Endothelial cell (in vitro differentiated cells): ENCODE measurements at regions not wholly inside any gene's neighbourhood (a gene's known extent, or its start where the extent isn't known, plus 50 kb on each side); places are given as distances from the start of the nearest gene placed in this dataset.

Experiments
- DNase-seq: peaks from one replicate; pipeline ENCODE4 v3.0.0; 2021; ENCODE audit warnings: low spot score
- H3K27ac Mint-ChIP-seq: one replicate; pipeline ENCODE4 v1.8.0; 2021; ENCODE audit warnings: mixed read lengths, inconsistent platforms; ENCODE audit not compliant: unreplicated experiment
- H3K27me3 Mint-ChIP-seq: one replicate; pipeline ENCODE4 v1.8.0; 2021; ENCODE audit warnings: mild to moderate bottlenecking, moderate library complexity, mixed read lengths, inconsistent platforms; ENCODE audit not compliant: unreplicated experiment
- H3K36me3 Mint-ChIP-seq: one replicate; pipeline ENCODE4 v1.8.0; 2021; ENCODE audit warnings: mild to moderate bottlenecking, low read depth, mixed read lengths, inconsistent platforms; ENCODE audit not compliant: unreplicated experiment
- H3K4me1 Mint-ChIP-seq: one replicate; pipeline ENCODE4 v1.8.0; 2021; ENCODE audit warnings: mild to moderate bottlenecking, mixed read lengths, inconsistent platforms; ENCODE audit not compliant: unreplicated experiment
- H3K4me3 Mint-ChIP-seq: one replicate; pipeline ENCODE4 v1.8.0; 2021; ENCODE audit warnings: mild to moderate bottlenecking, mixed read lengths, inconsistent platforms; ENCODE audit not compliant: unreplicated experiment
- H3K9me3 Mint-ChIP-seq: one replicate; pipeline ENCODE4 v1.8.0; 2021; ENCODE audit warnings: mixed read lengths, inconsistent platforms; ENCODE audit not compliant: unreplicated experiment
- CTCF ChIP-seq: fragments of 200-600 bp; sonication (generic); IDR thresholded peaks from one replicate; pipeline ENCODE4 v1.5.0; 2021; ENCODE audit warnings: antibody characterized with exemption; ENCODE audit not compliant: unreplicated experiment

- no peak overlapping the region for H3K27ac Mint-ChIP-seq
- no peaks in the 10 kb centered on the region for H3K27me3 Mint-ChIP-seq
- H3K9me3 Mint-ChIP-seq: no peaks in the 10 kb centered on the region
- TF ChIP-seq CTCF: no peak
- H3K36me3 Mint-ChIP-seq: no peaks in the 10 kb centered on the region
- peaks cover 8% of the 10 kb centered on the region for H3K4me1 Mint-ChIP-seq
- H3K4me3 Mint-ChIP-seq: no peak overlapping the region
- DNase-seq: no peak
Observed at GRCh38 chr12:45138609-45139008, 77.3 kb upstream of the ANO6 start.

- Mint-ChIP-seq H3K27me3 (peaks cover 4% of the 10 kb centered on the region), H3K4me1 (no peaks in the 10 kb centered on the region), H3K36me3 (peaks cover 19% of the 10 kb centered on the region), H3K9me3 (peaks cover 16% of the 10 kb centered on the region), H3K27ac (no peak overlapping the region), H3K4me3 (no peak overlapping the region)
- no peak for TF ChIP-seq CTCF
- no peak for DNase-seq
Observed at GRCh38 chr12:45148006-45148405, 67.9 kb upstream of the ANO6 start.

- no peak for DNase-seq
- H3K4me3 Mint-ChIP-seq: no peak overlapping the region
- H3K27ac Mint-ChIP-seq: no peak overlapping the region
- TF ChIP-seq CTCF: no peak
- H3K27me3 Mint-ChIP-seq: peaks cover 4% of the 10 kb centered on the region
- peaks cover 19% of the 10 kb centered on the region for H3K36me3 Mint-ChIP-seq
- H3K9me3 Mint-ChIP-seq: peaks cover 16% of the 10 kb centered on the region
- no peaks in the 10 kb centered on the region for H3K4me1 Mint-ChIP-seq
Observed at GRCh38 chr12:45148619-45149018, 67.3 kb upstream of the ANO6 start.

- DNase-seq: no peak
- H3K4me3 Mint-ChIP-seq: no peak overlapping the region
- H3K27me3 Mint-ChIP-seq: no peaks in the 10 kb centered on the region
- H3K36me3 Mint-ChIP-seq: no peaks in the 10 kb centered on the region
- no peak for TF ChIP-seq CTCF
- no peaks in the 10 kb centered on the region for H3K4me1 Mint-ChIP-seq
- no peaks in the 10 kb centered on the region for H3K9me3 Mint-ChIP-seq
- no peak overlapping the region for H3K27ac Mint-ChIP-seq
Observed at GRCh38 chr12:45165284-45165683, 50.6 kb upstream of the ANO6 start.

- Mint-ChIP-seq H3K4me1 (no peaks in the 10 kb centered on the region), H3K27me3 (no peaks in the 10 kb centered on the region), H3K27ac (no peak overlapping the region), H3K4me3 (no peak overlapping the region), H3K9me3 (no peaks in the 10 kb centered on the region), H3K36me3 (no peaks in the 10 kb centered on the region)
- TF ChIP-seq CTCF: no peak
- no peak for DNase-seq
Observed at GRCh38 chr12:45166056-45166455, 49.8 kb upstream of the ANO6 start.
